ENCODE measurements at regions not wholly inside any gene's neighbourhood (a gene's known extent, or its start where the extent isn't known, plus 50 kb on each side); places are given as distances from the start of the nearest gene placed in this dataset.
A peak's percentile ranks its signal among the peaks of the same experiment; 100 is the strongest.

DNA sequence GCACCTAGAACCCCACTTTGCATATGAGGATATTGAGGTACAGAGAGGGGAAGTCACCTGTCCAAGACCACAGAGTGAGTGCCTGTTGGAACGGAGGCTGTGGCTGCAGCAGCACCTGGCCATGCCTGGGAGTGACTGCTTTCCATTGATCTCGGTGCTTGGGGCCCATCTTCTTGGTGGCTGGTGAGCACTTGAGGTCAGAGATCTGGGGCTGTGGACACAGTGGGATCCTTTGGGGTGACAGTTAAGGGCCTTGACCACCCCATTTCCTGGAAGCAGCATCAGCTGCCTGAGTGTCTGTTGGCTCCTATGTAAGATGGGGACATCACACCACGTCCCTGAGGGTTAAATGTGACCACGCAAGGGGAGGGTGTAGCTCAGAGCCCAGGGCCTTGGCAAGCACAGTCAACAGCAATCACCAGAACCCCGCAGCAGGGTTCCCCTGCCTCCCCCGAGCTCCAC is 111.7 kb downstream of the IRF8 start:
- TF ChIP-seq POLR2A (IDR thresholded peaks at IDR 0.05; ENCODE audit: low read depth, low read length) (no peak), POLR2AphosphoS5 (IDR thresholded peaks at IDR 0.05; ENCODE audit: low read depth, low read length) (no peak), TAF1 (IDR thresholded peaks at IDR 0.05; ENCODE audit: low read depth, low read length) (no peak), SPI1 (IDR thresholded peaks at IDR 0.05; ENCODE audit: low read depth, low read length) (peak; percentile 35; the same call in 1 of the 2 replicates)
